ENCODE measurements at regions not wholly inside any gene's neighbourhood (a gene's known extent, or its start where the extent isn't known, plus 50 kb on each side); places are given as distances from the start of the nearest gene placed in this dataset.
"Not testable (repeated sequence)": the region's sequence is repeated elsewhere in the genome, so short reads cannot be mapped to it uniquely, and the experiment has no call there.

- no peak for DNase-seq (ENCODE audit: extremely low spot score)
- TF ChIP-seq CTCF (IDR thresholded peaks at IDR 0.05; ENCODE audit: control extremely low read depth, extremely low read depth, low read depth, missing control alignments), result no peak
- CTCF ChIA-PET, result no interaction called here
- POLR2A ChIA-PET, result no interaction called here
Measured at GRCh38 chrX:95536111-95536510, 1148.5 kb upstream of the DIAPH2 start.

DNA sequence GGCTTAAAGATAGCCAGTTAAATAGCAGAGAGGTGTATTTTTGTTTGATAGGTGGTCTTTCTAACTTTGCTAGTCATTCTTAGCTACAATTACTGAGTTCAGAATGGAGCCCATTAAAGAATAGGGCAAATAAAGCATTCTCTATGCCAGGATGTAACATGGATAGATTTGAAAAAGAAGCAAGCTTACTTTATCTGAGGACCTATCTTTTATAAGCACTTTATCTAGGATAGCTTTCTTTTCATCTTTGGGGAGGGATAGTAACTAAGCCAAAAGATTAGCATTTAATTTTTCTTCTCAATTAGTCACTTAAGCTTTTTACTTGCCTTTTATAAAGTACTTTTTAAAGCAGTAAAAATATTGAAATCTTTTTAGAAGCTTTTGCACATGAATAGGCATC is 1148.0 kb upstream of the DIAPH2 start:
- no peak for TF ChIP-seq CTCF (IDR thresholded peaks at IDR 0.05; ENCODE audit: control extremely low read depth, extremely low read depth, low read depth, missing control alignments)
- POLR2A ChIA-PET, result no interaction called here
- DNase-seq (ENCODE audit: extremely low spot score), result no peak
- CTCF ChIA-PET, result no interaction called here

DNA sequence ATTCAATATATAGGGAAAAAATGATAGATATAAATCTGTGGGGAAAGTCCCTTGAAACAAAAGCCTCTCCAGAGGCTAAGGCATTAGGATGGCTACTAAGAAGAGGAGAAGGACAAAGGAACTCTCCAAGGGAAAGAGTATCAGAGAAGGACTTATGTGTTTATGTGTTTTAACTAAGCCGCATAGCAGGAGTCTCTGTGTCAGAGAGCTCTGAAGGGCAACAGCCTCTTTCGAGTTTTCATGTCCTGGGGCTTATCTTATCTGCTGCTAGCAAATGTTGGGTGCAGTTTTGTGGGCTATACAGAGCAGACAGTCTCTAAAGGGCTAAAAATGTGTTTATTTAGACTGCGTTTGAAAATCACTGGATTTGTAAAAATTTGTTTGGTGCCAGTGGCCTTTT is 1145.6 kb upstream of the DIAPH2 start:
- no peak for TF ChIP-seq CTCF (IDR thresholded peaks at IDR 0.05; ENCODE audit: control extremely low read depth, extremely low read depth, low read depth, missing control alignments)
- ChIA-PET CTCF (no interaction called here), POLR2A (no interaction called here)
- DNase-seq (ENCODE audit: extremely low spot score), result no peak

DNA sequence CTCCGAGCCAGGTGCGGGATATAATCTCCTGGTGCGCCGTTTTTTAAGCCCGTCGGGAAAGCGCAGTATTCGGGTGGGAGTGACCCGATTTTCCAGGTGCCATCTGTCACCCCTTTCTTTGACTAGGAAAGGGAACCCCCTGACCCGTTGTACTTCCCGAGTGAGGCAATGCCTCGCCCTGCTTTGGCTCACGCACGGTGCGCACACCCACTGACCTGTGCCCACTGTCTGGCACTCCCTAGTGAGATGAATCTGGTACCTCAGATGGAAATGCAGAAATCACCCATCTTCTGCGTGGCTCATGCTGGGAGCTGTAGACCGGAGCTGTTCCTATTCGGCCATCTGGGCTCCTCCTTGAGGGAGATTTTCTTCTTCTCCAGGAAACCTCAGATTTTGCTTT is 1135.1 kb upstream of the DIAPH2 start:
- POLR2A ChIA-PET; DNase-seq (ENCODE audit: extremely low spot score); CTCF ChIA-PET: not testable (repeated sequence)

GRCh38 chrX:95585321-95585720 is 1099.3 kb upstream of the DIAPH2 start:
- CTCF ChIA-PET, result no interaction called here
- no peak for DNase-seq (ENCODE audit: extremely low spot score)
- no peak for TF ChIP-seq CTCF (IDR thresholded peaks at IDR 0.05; ENCODE audit: control extremely low read depth, extremely low read depth, low read depth, missing control alignments)
- POLR2A ChIA-PET, result no interaction called here

GRCh38 chrX:95612350-95612749 is 1072.3 kb upstream of the DIAPH2 start:
- TF ChIP-seq CTCF (IDR thresholded peaks at IDR 0.05; ENCODE audit: control extremely low read depth, extremely low read depth, low read depth, missing control alignments), result no peak
- DNase-seq (ENCODE audit: extremely low spot score), result no peak
- CTCF ChIA-PET, result no interaction called here
- POLR2A ChIA-PET, result no interaction called here

DNA sequence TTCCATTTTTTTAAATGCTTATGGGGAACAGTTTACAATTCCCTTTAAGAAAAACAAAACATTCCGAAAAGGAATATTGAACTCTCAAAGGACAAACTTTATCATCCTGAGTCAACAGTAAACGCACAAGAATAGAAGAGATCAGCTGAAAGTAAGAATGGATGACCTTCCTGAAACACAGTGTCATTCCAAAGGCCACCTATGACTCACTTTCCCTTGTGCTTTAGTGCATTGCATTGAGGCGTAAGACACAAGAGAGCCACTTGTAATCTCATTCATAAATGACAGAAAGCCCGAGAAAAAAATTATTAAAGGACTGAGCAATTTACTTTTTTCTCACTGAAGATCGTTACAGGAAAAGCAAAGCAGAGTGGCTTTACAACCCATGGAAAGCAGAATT is 1062.4 kb upstream of the DIAPH2 start:
- no peak for DNase-seq (ENCODE audit: extremely low spot score)
- CTCF ChIA-PET, result no interaction called here
- POLR2A ChIA-PET, result no interaction called here
- no peak for TF ChIP-seq CTCF (IDR thresholded peaks at IDR 0.05; ENCODE audit: control extremely low read depth, extremely low read depth, low read depth, missing control alignments)
